Keratinocyte (primary cell): ENCODE measurements at regions not wholly inside any gene's neighbourhood (a gene's known extent, or its start where the extent isn't known, plus 50 kb on each side); places are given as distances from the start of the nearest gene placed in this dataset.

Experiments
- EZH2 ChIP-seq: IDR thresholded peaks from one replicate; pipeline ENCODE4 v1.6.1; 2012; ENCODE audit warnings: inconsistent platforms, mild to moderate bottlenecking, low read length, moderate library complexity
- TF ChIP-seq, protein P1 (sequence below), 3 experiments: IDR thresholded peaks in 1 of 3; conservative IDR thresholded peaks in 1 of 3; optimal IDR thresholded peaks in 1 of 3; 2 replicates in 2 of 3; 3 replicates in 1 of 3; pipeline versions ENCODE3 to v1.5.1; 2011; ENCODE audit warnings: low read length in 3 of 3, mild to moderate bottlenecking in 3 of 3, moderate library complexity in 2 of 3, control low read depth in 1 of 3, inconsistent platforms in 1 of 3; ENCODE audit not compliant: insufficient read depth in 2 of 3; ENCODE audit errors: extremely low read depth in 1 of 3

DNA sequence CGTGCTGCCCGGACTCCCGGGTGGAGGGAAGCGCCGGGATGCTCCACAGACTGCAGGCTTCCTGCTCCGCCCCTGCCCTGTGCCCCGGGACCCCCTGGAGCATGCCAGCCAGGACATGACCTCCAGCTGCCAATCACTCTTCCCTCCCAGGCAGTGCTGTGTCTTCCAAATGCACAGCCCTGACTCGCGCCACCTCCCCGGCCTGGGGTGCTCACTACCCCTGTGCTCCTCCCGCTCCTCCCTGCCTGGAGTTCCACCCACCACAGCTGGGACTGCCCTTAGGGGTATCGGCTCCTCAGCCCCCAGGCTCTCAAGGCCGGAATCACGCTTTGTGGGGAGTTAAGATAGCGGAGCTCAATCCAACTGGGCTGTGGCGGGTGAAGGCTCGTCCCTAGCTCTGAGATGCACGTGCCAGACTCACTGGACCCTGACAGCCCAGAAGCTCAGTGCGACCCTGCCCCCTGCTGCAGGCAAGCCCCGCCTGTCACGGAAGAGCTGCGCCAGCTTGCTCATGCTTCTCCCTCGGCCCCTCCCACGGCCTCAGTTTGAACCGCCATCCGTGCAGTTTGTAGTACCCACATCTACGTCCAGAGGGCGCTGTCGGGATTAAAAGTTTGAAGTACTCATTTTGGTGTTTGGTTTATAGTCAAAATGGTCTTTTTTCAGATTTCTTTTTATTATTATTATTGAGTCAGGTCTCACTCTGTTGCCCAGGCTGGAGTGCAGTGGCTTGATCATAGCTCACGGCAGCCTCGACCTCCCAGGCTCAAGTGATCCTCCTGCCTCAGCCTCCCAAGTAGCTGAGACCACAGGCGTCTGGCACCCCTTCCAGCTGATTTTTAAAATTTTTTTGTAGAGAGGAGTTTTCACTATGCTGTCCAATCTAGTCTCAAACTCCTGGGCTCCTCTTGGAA is 142.5 kb upstream of the TCERG1L start:
- TF ChIP-seq, protein P1, sequence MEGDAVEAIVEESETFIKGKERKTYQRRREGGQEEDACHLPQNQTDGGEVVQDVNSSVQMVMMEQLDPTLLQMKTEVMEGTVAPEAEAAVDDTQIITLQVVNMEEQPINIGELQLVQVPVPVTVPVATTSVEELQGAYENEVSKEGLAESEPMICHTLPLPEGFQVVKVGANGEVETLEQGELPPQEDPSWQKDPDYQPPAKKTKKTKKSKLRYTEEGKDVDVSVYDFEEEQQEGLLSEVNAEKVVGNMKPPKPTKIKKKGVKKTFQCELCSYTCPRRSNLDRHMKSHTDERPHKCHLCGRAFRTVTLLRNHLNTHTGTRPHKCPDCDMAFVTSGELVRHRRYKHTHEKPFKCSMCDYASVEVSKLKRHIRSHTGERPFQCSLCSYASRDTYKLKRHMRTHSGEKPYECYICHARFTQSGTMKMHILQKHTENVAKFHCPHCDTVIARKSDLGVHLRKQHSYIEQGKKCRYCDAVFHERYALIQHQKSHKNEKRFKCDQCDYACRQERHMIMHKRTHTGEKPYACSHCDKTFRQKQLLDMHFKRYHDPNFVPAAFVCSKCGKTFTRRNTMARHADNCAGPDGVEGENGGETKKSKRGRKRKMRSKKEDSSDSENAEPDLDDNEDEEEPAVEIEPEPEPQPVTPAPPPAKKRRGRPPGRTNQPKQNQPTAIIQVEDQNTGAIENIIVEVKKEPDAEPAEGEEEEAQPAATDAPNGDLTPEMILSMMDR (optimal IDR thresholded peaks at IDR 0.05 in 1 of 3, IDR thresholded peaks at IDR 0.05 in 1 of 3, conservative IDR thresholded peaks at IDR 0.05 in 1 of 3; ENCODE audit: extremely low read depth in 1 of 3, insufficient read depth in 2 of 3, low read length in 3 of 3) = peak in 2 of 3 experiments; percentile 21 to 35
- no peak for TF ChIP-seq EZH2
